C4-2B (cell line): ENCODE measurements at regions not wholly inside any gene's neighbourhood (a gene's known extent, or its start where the extent isn't known, plus 50 kb on each side); places are given as distances from the start of the nearest gene placed in this dataset.

Experiments
- CTCF ChIP-seq: fragments of 450-650 bp; conservative IDR thresholded peaks from 2 replicates; pipeline ENCODE4 v1.5.1; 2017; ENCODE audit warnings: mild to moderate bottlenecking
- ZFX ChIP-seq: fragments of 450-650 bp; IDR thresholded peaks from 2 replicates; pipeline ENCODE4 v1.6.1; 2017

GRCh38 chr9:107984956-107985355, 495.4 kb upstream of the KLF4 start:
- no peak for TF ChIP-seq CTCF
- no peak for TF ChIP-seq ZFX
